Breast epithelium (tissue), 4 donors: ENCODE measurements at regions not wholly inside any gene's neighbourhood (a gene's known extent, or its start where the extent isn't known, plus 50 kb on each side); places are given as distances from the start of the nearest gene placed in this dataset.

ENCODE experiments used
- DNase-seq, 2 donors: peaks; one replicate each; pipeline ENCODE4 v3.0.0-alpha.2; 2019; ENCODE audit warnings: low spot score in 2 of 2
- H3K27ac ChIP-seq, 2 donors: fragments of 200-600 bp; sonication (generic) in 1 of 2; one replicate each; pipeline ENCODE4 v1.5.1; 2016 to 2019; ENCODE audit warnings: mild to moderate bottlenecking in 1 of 2
- H3K27me3 ChIP-seq, 2 donors: fragments of 200-600 bp; sonication (generic) in 1 of 2; one replicate each; pipeline versions ENCODE4 v1.5.1 to v1.6.0; 2017 to 2019; ENCODE audit warnings: control low read depth in 1 of 2, mild to moderate bottlenecking in 1 of 2
- H3K36me3 ChIP-seq: fragments of 200-600 bp; one replicate; pipeline ENCODE4 v1.5.1; 2019
- H3K4me1 ChIP-seq, 2 donors: fragments of 200-600 bp; sonication (generic); one replicate each; pipeline ENCODE4 v1.5.1; 2016 to 2019; ENCODE audit warnings: control low read depth in 1 of 2
- H3K4me3 ChIP-seq, 3 donors: fragments of 200-600 bp; sonication (generic); 1 replicate in 2 of 3; 2 replicates in 1 of 3; pipeline ENCODE4 v1.5.1; 2016 to 2019; ENCODE audit warnings: mild to moderate bottlenecking in 3 of 3, moderate library complexity in 2 of 3
- H3K9me3 ChIP-seq, 2 donors: fragments of 200-600 bp; sonication (generic) in 1 of 2; one replicate each; pipeline ENCODE4 v1.5.1; 2016 to 2019; ENCODE audit warnings: control low read depth in 1 of 2
- CTCF ChIP-seq, 3 donors: fragments of 450-650 bp; IDR thresholded peaks; one replicate each; pipeline ENCODE4 v1.5.1; 2016 to 2017; ENCODE audit warnings: antibody characterized with exemption in 3 of 3, mild to moderate bottlenecking in 3 of 3, moderate library complexity in 3 of 3
- POLR2A ChIP-seq: fragments of 450-650 bp; IDR thresholded peaks from one replicate; pipeline ENCODE4 v1.6.1; 2016; ENCODE audit warnings: antibody characterized with exemption, mild to moderate bottlenecking, moderate library complexity
- POLR2AphosphoS5 ChIP-seq, 3 donors: sonication (generic); formaldehyde crosslinking; IDR thresholded peaks; one replicate each; pipeline ENCODE4 v1.6.1; 2017; ENCODE audit warnings: antibody characterized with exemption in 3 of 3
- intact Hi-C: fragments of 100-400 bp; cut with DNase I; formaldehyde crosslinking; loops from one replicate; pipeline ENCODE4 v1.15.1; 2023; ENCODE audit warnings: low total_unique reads

- H3K4me3 ChIP-seq, result no peak overlapping the region
- intact Hi-C loops, result no loop called here
- H3K27me3 ChIP-seq, result no peaks in the 10 kb centered on the region
- H3K27ac ChIP-seq, result no peak overlapping the region
- H3K36me3 ChIP-seq, result no peaks in the 10 kb centered on the region
- no peaks in the 10 kb centered on the region for H3K9me3 ChIP-seq
- no peaks in the 10 kb centered on the region for H3K4me1 ChIP-seq
- TF ChIP-seq POLR2AphosphoS5 (IDR thresholded peaks at IDR 0.05) (no peak), CTCF (IDR thresholded peaks at IDR 0.05) (no peak), POLR2A (no peak)
- DNase-seq, result no peak
Measured at GRCh38 chr10:109403551-109403950, 519.8 kb downstream of the XPNPEP1 start.

- no peaks in the 10 kb centered on the region for H3K27me3 ChIP-seq
- intact Hi-C loops, result no loop called here
- TF ChIP-seq CTCF (IDR thresholded peaks at IDR 0.05) (no peak), POLR2AphosphoS5 (IDR thresholded peaks at IDR 0.05) (no peak), POLR2A (no peak)
- H3K36me3 ChIP-seq, result no peaks in the 10 kb centered on the region
- H3K4me3 ChIP-seq, result no peak overlapping the region
- DNase-seq, result no peak
- no peaks in the 10 kb centered on the region for H3K4me1 ChIP-seq
- H3K27ac ChIP-seq, result no peak overlapping the region
- peaks cover 0 to 8% of the 10 kb centered on the region in 2 donors for H3K9me3 ChIP-seq
Measured at GRCh38 chr10:109393425-109393824, 529.9 kb downstream of the XPNPEP1 start.

GRCh38 chr10:109386921-109387320, 536.4 kb downstream of the XPNPEP1 start:
- H3K4me3 ChIP-seq, result no peak overlapping the region
- no peaks in the 10 kb centered on the region for H3K4me1 ChIP-seq
- no peak overlapping the region for H3K27ac ChIP-seq
- no peak for DNase-seq
- intact Hi-C loops, result no loop called here
- no peaks in the 10 kb centered on the region for H3K9me3 ChIP-seq
- TF ChIP-seq POLR2AphosphoS5 (IDR thresholded peaks at IDR 0.05) (no peak), POLR2A (no peak), CTCF (IDR thresholded peaks at IDR 0.05) (no peak)
- H3K36me3 ChIP-seq, result no peaks in the 10 kb centered on the region
- H3K27me3 ChIP-seq, result no peaks in the 10 kb centered on the region

- no peaks in the 10 kb centered on the region for H3K4me1 ChIP-seq
- H3K4me3 ChIP-seq, result no peak overlapping the region
- no peaks in the 10 kb centered on the region for H3K36me3 ChIP-seq
- no peaks in the 10 kb centered on the region for H3K27me3 ChIP-seq
- no peaks in the 10 kb centered on the region for H3K9me3 ChIP-seq
- TF ChIP-seq POLR2AphosphoS5 (IDR thresholded peaks at IDR 0.05) (no peak), CTCF (IDR thresholded peaks at IDR 0.05) (no peak)
- intact Hi-C loops, result no loop called here
- no peak for DNase-seq
- H3K27ac ChIP-seq, result no peak overlapping the region
Measured at GRCh38 chr10:109386101-109386500, 537.2 kb downstream of the XPNPEP1 start.

- Histone ChIP-seq H3K4me1 (no peaks in the 10 kb centered on the region), H3K36me3 (no peaks in the 10 kb centered on the region), H3K9me3 (no peaks in the 10 kb centered on the region), H3K27ac (no peak overlapping the region), H3K27me3 (no peaks in the 10 kb centered on the region), H3K4me3 (no peak overlapping the region)
- no peak for TF ChIP-seq CTCF (IDR thresholded peaks at IDR 0.05)
- no peak for TF ChIP-seq POLR2AphosphoS5 (IDR thresholded peaks at IDR 0.05)
- no peak for TF ChIP-seq POLR2A
- DNase-seq, result no peak
- intact Hi-C loops, result no loop called here
Measured at GRCh38 chr10:109379186-109379585, 544.1 kb downstream of the XPNPEP1 start.
